G401.6 (cell line): ENCODE measurements at regions not wholly inside any gene's neighbourhood (a gene's known extent, or its start where the extent isn't known, plus 50 kb on each side); places are given as distances from the start of the nearest gene placed in this dataset.

Experiments used
- FAIRE-seq: peaks from 2 replicates; lab custom pipeline; 2012; peaks lifted over from hg19 to GRCh38; lab: Jason Lieb, UNC

GRCh38 chr13:104140552-104140951, 1074.3 kb upstream of the SLC10A2 start:
- FAIRE-seq, result no peak

GRCh38 chr13:104137416-104137815, 1071.2 kb upstream of the SLC10A2 start:
- no peak for FAIRE-seq

- no peak for FAIRE-seq
Observed at GRCh38 chr13:104132849-104133248, 1066.6 kb upstream of the SLC10A2 start.

- no peak for FAIRE-seq
Observed at GRCh38 chr13:104114101-104114500, 1047.9 kb upstream of the SLC10A2 start.

- no peak for FAIRE-seq
Observed at GRCh38 chr13:104111031-104111430, 1044.8 kb upstream of the SLC10A2 start.

- FAIRE-seq, result no peak
Observed at GRCh38 chr13:104106705-104107393, 1040.6 kb upstream of the SLC10A2 start.

- FAIRE-seq, result no peak
Observed at GRCh38 chr13:104105418-104106355, 1039.5 kb upstream of the SLC10A2 start.

GRCh38 chr13:104099750-104100149, 1033.5 kb upstream of the SLC10A2 start:
- no peak for FAIRE-seq

GRCh38 chr13:104098421-104098820, 1032.2 kb upstream of the SLC10A2 start:
- FAIRE-seq, result no peak

- no peak for FAIRE-seq
Observed at GRCh38 chr13:104086759-104087158, 1020.5 kb upstream of the SLC10A2 start.

GRCh38 chr13:104086210-104086609, 1020.0 kb upstream of the SLC10A2 start:
- FAIRE-seq, result no peak

- no peak for FAIRE-seq
Observed at GRCh38 chr13:104085611-104086010, 1019.4 kb upstream of the SLC10A2 start.

GRCh38 chr13:104074326-104074725, 1008.1 kb upstream of the SLC10A2 start:
- FAIRE-seq, result no peak

GRCh38 chr13:104071806-104072205, 1005.6 kb upstream of the SLC10A2 start:
- FAIRE-seq, result no peak

- FAIRE-seq, result no peak
Observed at GRCh38 chr13:104065328-104065727, 999.1 kb upstream of the SLC10A2 start.

- FAIRE-seq, result no peak
Observed at GRCh38 chr13:104057861-104058260, 991.6 kb upstream of the SLC10A2 start.

GRCh38 chr13:104045907-104046306, 979.7 kb upstream of the SLC10A2 start:
- FAIRE-seq, result no peak

GRCh38 chr13:104043184-104043583, 977.0 kb upstream of the SLC10A2 start:
- FAIRE-seq, result no peak

GRCh38 chr13:104034891-104035290, 968.7 kb upstream of the SLC10A2 start:
- no peak for FAIRE-seq

- FAIRE-seq, result no peak
Observed at GRCh38 chr13:104025303-104025702, 959.1 kb upstream of the SLC10A2 start.

- FAIRE-seq, result no peak
Observed at GRCh38 chr13:104024416-104025170, 958.4 kb upstream of the SLC10A2 start.

- peak; percentile 87 for FAIRE-seq
Observed at GRCh38 chr13:104021806-104022397, 955.7 kb upstream of the SLC10A2 start.
